Kidney epithelial cell (primary cell): ENCODE measurements at regions not wholly inside any gene's neighbourhood (a gene's known extent, or its start where the extent isn't known, plus 50 kb on each side); places are given as distances from the start of the nearest gene placed in this dataset.
"Not testable (repeated sequence)": the region's sequence is repeated elsewhere in the genome, so short reads cannot be mapped to it uniquely, and the experiment has no call there.

Experiments used
- DNase-seq: peaks from one replicate; pipeline ENCODE4 v3.0.0-alpha.2; 2010; ENCODE audit warnings: low read depth
- H3K27me3 ChIP-seq: 2 replicates; pipeline ENCODE4 v1.6.0; 2011; ENCODE audit warnings: low read length; ENCODE audit not compliant: control insufficient read depth, insufficient read depth
- H3K36me3 ChIP-seq: 2 replicates; pipeline ENCODE4 v1.5.1; 2011; ENCODE audit warnings: low read length; ENCODE audit not compliant: control insufficient read depth, insufficient read depth
- H3K4me3 ChIP-seq: 2 replicates; pipeline ENCODE4 v1.5.1; 2011; ENCODE audit warnings: low read depth, mild to moderate bottlenecking, control low read depth, low read length
- TF ChIP-seq, protein P1 (sequence below): IDR thresholded peaks from 2 replicates; pipeline ENCODE4 v1.5.1; 2011; ENCODE audit warnings: mild to moderate bottlenecking, moderate library complexity, low read length, control low read depth, inconsistent platforms; ENCODE audit not compliant: insufficient read depth, poor library complexity, severe bottlenecking

DNA sequence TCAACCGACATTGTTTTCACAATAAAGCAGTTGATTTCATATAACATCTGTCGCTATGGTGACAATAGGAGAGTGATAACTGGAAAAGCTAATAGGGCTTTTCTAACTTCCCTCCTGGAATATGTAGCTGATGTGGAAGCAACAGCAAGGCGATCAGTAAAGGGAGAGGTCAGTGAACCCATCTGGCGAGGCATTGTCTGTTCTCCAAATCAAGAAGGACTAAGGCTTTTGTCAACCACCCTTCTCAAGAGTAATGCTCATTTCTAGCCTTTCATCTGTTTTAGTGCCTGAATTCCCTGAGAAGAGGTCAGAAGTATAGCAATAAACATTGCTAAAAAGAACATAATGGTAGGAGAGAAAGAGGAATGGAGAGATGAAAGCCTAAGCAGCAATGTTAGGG, 201.3 kb downstream of the AKAP7 start:
- H3K36me3 ChIP-seq, result no peaks in the 10 kb centered on the region
- DNase-seq, result no peak
- no peak overlapping the region for H3K4me3 ChIP-seq
- no peaks in the 10 kb centered on the region for H3K27me3 ChIP-seq
- TF ChIP-seq, protein P1, sequence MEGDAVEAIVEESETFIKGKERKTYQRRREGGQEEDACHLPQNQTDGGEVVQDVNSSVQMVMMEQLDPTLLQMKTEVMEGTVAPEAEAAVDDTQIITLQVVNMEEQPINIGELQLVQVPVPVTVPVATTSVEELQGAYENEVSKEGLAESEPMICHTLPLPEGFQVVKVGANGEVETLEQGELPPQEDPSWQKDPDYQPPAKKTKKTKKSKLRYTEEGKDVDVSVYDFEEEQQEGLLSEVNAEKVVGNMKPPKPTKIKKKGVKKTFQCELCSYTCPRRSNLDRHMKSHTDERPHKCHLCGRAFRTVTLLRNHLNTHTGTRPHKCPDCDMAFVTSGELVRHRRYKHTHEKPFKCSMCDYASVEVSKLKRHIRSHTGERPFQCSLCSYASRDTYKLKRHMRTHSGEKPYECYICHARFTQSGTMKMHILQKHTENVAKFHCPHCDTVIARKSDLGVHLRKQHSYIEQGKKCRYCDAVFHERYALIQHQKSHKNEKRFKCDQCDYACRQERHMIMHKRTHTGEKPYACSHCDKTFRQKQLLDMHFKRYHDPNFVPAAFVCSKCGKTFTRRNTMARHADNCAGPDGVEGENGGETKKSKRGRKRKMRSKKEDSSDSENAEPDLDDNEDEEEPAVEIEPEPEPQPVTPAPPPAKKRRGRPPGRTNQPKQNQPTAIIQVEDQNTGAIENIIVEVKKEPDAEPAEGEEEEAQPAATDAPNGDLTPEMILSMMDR, result no peak

DNA sequence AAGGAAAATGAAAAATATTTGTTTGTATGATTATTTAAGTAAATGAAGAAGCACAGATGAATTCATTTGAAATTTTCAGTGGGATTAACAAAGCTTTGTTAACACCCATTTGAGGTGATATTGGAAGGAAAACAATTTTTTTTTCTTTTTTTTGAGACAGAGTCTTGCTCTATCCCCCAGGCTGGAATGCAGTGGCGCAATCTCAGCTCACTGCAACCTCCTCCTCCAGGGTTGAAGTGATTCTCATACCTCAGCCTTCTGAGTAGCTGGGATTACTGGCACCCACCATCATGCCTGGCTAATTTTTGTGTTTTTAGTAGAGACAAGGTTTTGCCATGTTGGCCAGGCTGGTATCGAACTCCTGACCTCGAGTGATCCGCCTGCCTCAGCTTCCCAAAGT, 211.6 kb downstream of the AKAP7 start:
- not testable (repeated sequence) for H3K4me3 ChIP-seq, H3K27me3 ChIP-seq, H3K36me3 ChIP-seq, DNase-seq

DNA sequence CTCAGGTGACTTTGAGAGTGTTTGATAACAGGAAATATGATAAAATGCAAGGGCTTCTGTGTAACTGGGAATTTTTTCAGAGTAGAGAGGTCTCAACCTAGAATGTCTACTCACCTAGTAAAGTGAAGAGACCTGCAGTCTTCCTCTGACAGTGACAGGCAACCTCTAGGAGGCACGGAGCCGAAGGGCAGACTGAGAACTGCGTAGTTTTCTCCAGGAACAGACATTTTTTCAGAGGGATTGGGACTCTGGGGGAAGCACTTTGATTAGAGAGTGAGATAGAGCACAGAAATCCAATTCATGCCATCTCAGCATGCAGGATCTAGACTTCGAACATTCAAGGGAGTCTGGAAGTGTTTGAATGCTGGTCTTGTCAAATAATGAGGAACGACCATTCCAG, 213.3 kb downstream of the AKAP7 start:
- TF ChIP-seq, protein P1, result no peak
- H3K4me3 ChIP-seq, result no peak overlapping the region

DNA sequence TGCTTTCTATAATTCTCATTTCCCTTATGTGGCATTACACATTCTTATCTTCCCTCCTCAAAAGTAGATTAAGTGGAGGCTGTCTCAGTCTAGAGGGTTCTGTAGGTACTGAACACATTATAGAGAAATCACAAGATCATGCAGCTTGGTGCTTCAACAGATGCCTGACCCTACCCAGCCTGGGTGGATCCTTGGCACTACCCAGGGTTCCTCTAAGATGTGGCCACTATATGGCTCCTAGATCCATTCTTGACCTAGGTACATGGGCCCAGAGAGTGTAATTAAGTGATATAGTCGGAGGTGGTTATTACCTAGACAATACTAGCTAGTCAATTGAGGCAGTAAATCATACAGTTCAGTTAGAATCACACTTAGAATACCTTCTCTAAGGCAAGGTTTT, 213.9 kb downstream of the AKAP7 start:
- Histone ChIP-seq H3K27me3 (no peaks in the 10 kb centered on the region), H3K4me3 (no peak overlapping the region)
- TF ChIP-seq, protein P1, result no peak

More for the DNA sequence above, 213.3 kb downstream of the AKAP7 start:
- Histone ChIP-seq H3K36me3 (no peaks in the 10 kb centered on the region), H3K27me3 (no peaks in the 10 kb centered on the region)
- no peak for DNase-seq

DNA sequence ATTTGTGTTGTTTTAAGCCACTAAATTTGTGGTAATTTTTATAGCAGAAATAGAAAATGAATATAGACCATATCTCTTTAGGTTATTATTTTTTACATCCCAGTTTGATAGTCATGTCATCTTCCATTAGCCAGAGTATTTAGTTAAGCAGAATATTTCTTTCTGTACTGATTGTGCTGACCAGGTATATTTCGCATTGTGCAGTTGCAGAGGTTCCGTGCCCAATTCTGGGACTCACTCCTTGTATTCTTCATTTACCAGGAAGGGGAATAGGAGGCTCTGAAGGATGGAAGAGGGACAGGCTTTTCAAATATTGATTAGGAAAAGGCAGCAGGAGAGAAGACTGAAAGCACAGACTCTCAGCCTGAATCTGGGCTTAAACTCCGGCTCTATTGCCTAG, 217.8 kb downstream of the AKAP7 start:
- TF ChIP-seq, protein P1, result no peak

More for the DNA sequence above, 213.9 kb downstream of the AKAP7 start:
- DNase-seq, result no peak
- H3K36me3 ChIP-seq, result no peaks in the 10 kb centered on the region

DNA sequence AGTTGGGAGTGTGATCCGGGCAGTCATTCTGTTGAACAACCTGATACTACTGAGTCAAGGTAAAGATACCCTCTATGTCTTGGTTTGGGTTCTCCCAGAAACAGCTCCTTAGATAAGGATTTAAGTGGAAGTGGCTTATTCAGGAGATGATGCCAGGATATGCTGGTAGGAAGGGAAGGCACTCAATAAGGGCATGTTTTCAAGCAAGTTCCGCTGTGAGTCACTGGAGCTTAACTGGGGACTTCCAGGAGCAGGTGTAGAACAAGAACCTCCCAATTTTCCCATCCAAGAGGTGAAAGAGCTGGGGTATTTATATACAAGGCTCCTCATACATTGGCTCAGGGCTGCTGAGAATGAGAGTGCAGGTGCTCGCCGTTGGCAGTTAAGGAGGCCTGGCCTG, 218.6 kb downstream of the AKAP7 start:
- Histone ChIP-seq H3K36me3 (no peaks in the 10 kb centered on the region), H3K4me3 (no peak overlapping the region), H3K27me3 (no peaks in the 10 kb centered on the region)
- DNase-seq, result no peak
- TF ChIP-seq, protein P1, result no peak

More for the DNA sequence above, 217.8 kb downstream of the AKAP7 start:
- no peaks in the 10 kb centered on the region for H3K36me3 ChIP-seq
- DNase-seq, result no peak
- no peaks in the 10 kb centered on the region for H3K27me3 ChIP-seq
- H3K4me3 ChIP-seq, result no peak overlapping the region
